HG02759 (cell line): ENCODE measurements at regions not wholly inside any gene's neighbourhood (a gene's known extent, or its start where the extent isn't known, plus 50 kb on each side); places are given as distances from the start of the nearest gene placed in this dataset.
"Not testable (repeated sequence)": the region's sequence is repeated elsewhere in the genome, so short reads cannot be mapped to it uniquely, and the experiment has no call there.

Source experiments
- ATAC-seq: cut with Tn5 transposase; IDR thresholded peaks from one replicate; pipeline ENCODE4 v1.9.1; 2021; ENCODE audit warnings: mild to moderate bottlenecking, moderate library complexity; ENCODE audit not compliant: unreplicated experiment

DNA sequence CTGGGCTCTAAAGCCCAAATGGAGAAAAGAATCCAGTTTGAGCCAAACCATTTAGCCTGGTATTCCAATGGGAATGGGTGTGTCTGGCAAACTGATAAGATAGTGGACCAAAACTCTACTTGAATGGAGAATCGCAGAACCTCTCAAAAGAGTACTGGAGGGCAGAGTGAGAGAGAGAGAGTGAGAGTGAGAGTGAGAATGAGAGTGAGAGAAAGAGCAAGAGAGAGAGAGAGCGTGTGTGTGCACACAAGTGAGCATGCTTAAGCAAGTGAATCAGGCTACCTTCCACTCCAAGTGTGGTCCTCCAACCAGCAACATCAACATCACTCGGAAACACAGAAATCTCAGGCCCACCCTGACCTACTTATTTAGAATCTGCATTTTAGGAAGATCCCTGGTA is 58.8 kb downstream of the UQCRFS1 start:
- no peak for ATAC-seq

DNA sequence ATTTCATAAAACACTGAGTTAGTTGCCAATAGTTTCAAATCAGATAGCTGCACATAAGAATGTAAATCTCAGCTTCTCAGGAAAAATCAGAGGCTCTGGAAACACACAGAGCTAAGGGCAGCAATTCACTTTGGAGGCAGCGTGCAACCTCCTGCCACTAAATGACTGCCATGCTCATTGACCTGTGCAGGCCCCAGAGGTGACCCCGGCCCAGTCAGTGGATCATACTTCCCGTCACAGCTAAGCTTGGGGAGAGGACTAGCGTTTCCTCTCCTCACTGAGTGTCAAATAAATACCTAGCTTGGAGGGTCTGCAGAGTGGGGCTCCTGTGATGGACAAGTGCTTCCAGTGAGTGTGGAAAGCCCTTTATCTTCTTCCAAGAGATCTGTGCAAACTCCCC is 67.2 kb downstream of the UQCRFS1 start:
- ATAC-seq = no peak

DNA sequence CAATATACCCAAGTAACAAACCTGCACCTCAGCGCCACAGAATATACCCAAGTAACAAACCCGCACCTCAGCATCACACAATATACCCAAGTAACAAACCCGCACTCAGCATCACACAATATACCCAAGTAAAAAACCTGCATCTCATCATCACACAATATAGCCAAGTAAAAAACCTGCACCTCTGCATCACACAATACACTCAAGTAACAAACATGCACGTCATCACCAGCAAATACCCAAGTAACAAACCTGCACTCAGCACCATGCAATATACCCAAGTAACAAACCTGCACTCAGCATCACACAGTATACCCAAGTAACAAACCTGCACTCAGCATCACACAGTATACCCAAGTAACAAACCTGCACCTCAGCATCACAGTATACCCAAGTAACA is 69.8 kb downstream of the UQCRFS1 start:
- no peak for ATAC-seq

DNA sequence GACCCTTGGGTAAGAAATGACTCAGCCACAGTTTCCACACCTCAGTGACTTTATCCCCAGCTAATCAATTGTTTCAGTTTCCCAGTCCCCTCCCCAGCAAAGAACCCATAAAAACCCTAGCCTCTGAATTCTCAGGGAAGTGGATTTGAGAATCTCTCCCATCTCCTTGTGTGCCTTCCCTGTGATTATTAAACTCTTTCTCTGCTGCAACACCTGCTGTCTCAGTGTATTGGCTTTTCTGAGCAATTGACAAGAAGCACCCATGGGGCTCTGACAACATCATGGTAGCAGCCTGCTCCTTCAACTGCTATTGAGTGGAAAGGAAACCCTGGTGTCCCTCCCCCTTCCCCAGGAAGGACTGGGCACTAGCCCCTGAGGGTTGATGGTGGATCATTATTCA is 73.7 kb downstream of the UQCRFS1 start:
- no peak for ATAC-seq

DNA sequence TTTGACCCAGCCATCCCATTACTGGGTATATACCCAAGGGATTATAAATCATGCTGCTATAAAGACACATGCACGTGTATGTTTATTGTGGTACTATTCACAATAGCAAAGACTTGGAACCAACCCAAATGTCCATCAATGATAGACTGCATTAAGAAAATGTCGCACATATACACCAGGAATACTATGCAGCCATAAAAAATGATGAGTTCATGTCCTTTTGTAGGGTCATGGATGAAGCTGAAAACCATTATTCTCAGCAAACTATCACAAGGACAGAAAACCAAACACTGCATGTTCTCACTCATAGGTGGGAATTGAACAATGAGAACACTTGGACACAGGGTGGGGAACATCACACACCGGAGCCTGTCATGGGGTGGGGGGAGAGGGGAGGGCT is 74.7 kb downstream of the UQCRFS1 start:
- not testable (repeated sequence) for ATAC-seq

DNA sequence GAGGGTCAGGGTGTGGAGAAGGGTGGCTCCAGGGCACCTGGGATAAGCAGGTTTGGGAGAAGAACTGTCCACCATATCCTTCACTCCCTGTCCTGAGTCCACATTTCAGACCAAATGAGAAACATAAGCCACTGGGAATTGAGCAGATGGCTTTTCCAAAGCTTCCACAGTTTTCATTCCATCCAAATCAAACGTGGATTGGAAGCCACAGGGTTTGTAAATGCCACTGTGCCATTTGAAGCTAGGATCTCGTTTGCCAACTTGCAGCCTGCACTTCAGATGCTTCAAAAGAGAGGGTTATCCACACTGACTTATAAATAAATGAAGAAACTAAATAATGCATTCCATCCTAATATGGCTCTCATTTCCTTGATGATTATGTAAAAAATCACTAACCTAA is 81.5 kb downstream of the UQCRFS1 start:
- no peak for ATAC-seq

DNA sequence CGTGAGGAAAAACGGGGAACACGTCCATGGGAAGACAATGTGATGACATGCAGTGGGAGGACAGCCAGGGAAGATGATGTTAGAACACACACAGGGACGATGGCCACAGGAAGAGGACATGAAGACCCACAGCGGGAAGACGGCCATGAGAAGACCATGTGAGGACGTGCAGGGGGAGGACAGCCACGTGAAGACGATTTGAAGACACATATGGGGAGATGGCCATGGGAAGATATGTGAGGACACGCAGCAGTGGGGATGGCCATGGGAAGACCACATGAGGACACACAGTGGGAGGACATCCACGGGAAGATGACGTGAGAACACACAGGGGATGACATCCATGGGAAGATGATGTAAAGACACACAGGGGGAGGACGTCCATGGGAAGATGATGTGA is 83.8 kb downstream of the UQCRFS1 start:
- ATAC-seq = no peak

DNA sequence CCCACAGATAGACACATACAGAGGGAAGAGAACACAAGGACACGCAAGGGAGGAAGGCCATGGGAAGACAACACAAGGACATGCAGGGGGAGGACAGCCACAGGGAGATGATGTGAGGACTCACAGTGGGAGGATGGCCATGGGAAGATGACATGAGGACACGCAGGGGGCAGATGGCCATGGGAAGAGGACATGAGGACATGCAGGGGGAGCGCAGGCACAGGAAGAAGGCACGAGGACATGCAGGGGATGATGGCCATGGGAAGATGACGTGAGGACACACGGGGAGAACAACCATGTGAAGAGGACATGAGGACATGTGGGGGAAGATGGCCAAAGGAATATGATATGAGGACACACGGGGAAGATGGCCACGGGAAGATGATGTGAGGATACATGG is 84.7 kb downstream of the UQCRFS1 start:
- ATAC-seq = no peak

DNA sequence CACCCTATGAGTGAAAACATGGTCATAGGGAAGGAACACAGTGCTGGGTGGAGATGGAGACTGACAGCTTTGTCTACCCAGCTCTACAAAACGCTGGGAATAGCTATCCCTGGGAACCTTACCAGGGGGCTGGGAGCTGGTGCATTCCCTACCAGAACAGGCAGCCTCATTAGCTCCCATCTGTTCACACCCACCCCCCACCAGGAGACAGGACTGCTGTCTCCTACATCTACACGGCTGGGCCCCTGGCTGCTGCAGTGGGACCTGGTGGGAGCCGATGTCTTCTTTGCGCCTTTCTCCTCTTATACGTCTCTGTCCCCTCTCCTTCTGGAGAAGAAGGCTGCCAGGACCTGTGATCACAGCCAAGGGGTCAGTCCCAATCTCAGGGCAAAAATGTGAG is 90.8 kb downstream of the UQCRFS1 start:
- no peak for ATAC-seq

DNA sequence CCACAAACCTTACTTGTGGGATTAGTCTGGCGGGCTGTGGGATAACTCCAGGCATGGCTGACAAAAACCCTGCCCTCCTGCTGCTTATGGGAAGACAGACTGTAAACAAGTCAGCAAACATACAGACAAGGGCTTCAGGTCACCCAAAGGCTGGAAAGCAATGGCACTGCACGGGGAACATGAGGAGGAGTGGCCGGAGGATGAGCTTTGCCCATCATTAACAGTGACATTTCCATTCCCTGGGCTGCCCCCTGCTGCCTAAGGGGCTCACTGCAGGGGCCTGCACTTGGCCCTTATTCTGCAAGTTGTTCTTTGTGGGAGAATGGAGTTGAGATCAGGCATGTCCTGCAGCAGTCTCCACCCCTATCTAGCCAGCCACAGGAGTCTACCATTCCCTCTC is 91.3 kb downstream of the UQCRFS1 start:
- ATAC-seq = no peak

DNA sequence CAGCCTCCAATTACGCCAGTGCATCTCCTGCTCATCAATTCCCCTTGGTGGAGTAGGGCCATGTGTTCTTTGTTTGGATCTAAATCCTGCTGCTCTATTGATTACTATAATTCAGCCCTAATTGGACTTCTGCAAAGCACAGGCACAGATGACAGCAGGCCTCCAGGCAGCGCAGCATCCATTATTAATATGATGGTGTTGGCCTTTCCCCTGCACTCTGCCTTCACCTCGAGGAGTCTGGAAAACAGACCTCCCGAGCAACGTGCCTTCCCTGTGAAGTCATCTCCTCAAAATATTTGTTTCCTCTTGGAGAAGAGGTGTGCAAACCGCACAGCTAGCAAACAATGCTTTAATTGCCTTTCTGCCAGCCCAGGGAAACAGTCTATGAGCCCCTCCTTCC is 92.5 kb downstream of the UQCRFS1 start:
- no peak for ATAC-seq

DNA sequence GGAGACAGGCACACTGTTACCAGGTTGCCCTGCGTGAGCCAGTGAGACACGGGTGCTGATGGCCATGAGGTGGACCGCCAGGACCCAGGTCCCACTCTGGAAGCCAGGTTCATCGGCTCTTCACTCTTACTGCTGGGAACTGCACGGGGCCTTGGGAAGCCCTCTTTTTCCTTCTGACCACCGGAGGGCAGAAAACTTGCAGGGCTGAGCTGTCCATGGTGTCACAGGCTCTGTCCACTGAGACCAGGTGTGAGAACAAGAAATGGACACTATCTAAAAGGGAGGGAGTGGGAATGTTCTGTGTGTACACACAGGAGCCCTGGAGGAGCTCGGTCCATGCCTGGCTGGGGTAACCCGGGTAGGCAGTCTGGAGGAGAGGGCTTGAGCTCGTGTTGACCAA is 93.4 kb downstream of the UQCRFS1 start:
- ATAC-seq = no peak

DNA sequence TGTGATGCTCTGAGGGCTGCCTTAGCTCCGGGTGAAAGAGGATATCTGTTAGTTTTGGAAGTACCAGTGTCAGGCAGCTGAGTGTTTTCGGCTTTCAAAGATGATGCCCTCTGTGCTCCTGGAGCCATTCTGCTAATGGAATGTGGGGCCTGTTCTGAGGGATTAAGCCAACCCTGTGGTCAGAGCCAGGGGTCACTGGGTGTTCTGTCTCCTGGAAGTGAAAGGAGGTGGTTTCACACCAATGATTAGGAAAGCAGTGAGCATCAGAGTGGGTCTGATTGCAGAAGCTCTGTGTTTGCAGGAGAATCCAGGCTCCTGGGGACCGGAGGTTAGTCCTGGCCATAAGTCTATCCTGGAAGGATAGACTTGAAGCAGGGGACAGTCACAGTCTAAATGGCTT is 94.6 kb downstream of the UQCRFS1 start:
- no peak for ATAC-seq

DNA sequence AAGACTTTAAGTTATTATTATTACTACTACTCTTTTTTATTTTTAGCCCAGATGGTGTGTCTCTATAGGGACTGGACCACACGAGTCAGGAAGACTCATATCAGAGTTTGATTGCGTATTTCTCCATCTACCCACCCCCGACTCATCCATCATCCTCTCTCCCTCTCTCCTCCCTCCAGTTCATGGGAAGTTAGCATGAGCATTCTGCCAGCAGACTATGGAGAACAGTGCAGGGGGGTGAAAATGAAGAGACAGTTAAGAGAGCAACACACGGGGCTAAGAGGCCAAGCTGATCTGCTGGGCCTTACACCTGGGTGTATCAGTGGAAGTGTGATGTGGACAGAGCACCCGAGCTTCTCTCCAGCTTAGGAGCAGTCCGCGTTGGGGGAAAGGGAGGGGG is 95.0 kb downstream of the UQCRFS1 start:
- ATAC-seq = no peak

DNA sequence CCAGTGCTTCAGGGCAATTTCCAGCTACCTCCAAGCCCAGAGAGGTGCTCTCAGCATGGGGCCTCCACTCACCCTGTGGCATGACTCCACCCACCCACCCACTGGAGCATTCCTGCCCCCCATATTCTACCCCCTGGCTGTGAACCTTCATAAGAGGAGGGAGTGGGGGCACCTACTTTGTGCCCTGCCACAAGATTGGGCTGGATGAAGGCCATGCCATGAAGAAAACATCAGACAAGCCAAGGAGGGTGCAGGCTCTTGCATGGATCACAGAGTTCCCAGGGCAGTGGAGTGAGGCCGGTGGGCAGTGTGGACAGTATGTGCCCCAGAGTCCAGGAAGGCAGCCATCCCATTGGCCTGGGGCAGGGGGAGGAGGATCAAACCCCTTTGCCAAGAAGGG is 97.8 kb downstream of the UQCRFS1 start:
- no peak for ATAC-seq

DNA sequence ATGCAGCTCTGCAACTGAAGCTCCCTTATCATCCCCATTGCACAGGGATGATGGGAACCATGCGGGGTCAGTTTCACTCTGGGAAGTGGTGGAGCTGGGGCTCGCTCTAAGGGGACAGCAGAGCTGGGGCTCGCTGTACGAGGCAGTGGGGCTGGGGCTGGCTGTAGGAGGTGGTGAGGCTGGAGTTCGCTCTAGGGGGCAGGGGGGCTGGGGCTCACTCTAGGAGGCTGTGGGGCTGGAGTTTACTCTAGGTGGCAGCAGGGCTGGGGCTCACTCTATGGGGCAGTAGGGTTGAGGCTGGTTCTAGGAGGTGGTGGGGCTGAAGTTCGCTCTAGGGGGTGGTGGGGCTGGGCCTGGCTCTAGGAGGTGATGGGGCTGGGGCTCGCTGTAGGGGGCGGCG is 99.1 kb downstream of the UQCRFS1 start:
- ATAC-seq = no peak

DNA sequence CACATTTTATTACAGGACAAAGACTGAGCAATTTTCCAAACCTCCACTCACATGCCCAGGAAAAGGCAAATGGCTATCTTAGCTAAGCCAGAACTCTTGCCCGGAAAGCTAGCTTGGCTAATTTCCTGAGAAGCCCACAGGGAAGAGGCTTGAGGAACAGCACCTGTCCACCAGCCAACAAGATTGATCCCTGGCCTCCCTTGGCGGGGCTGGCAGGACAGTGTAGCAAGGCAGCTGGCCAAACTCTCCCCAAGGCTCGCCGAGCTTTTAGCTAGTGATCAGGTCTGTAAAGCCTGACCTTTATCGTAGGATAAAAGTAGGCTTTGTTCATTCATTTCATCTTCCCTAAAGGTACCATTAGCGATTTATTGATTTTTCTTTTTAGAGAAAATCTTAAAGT is 101.4 kb downstream of the UQCRFS1 start:
- ATAC-seq = no peak

DNA sequence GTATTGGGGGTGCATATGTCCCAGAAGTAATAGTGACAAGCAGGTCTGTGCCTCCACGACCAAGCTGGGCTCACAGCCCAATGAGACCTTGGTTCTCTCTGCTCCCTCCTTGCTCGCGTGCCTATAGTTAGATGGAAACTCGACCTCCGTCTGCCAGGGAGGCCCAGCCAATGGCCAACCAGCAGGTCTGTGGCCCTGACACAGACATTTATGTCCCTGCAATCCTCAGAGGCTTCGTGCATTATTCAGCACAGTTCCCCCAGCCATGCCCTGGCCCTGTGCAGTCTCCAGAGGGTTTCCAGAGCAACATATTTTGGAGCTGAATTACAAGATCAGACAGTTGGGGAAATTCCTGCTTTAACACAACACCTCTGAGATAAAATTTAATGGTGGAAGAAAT is 105.1 kb downstream of the UQCRFS1 start:
- no peak for ATAC-seq

DNA sequence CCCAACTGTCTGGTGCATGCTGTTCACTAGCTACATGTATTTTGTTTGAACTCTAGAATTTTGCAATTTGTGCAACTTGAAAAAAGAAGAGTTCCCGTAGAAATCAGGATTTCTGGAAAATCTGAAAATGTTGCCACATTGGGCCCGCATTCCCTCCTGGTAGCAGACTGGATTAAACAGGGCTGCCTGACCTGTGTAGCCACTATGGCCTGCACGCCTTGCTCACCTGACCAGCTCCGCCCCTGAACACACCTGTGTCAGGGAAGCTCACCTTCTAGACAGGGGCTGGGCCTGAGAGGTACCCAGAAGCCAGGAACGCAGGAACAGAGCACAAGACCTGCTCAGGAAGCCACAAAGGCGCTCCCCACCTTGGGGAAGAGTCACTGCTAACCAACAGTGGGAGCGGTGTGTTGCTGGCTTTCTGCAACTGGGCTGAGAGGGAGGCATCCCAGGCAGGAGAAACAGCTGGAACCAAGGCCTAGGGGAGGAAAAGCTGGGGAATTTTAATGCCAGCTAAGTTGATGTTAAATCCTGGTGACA is 106.5 kb downstream of the UQCRFS1 start:
- ATAC-seq = no peak

DNA sequence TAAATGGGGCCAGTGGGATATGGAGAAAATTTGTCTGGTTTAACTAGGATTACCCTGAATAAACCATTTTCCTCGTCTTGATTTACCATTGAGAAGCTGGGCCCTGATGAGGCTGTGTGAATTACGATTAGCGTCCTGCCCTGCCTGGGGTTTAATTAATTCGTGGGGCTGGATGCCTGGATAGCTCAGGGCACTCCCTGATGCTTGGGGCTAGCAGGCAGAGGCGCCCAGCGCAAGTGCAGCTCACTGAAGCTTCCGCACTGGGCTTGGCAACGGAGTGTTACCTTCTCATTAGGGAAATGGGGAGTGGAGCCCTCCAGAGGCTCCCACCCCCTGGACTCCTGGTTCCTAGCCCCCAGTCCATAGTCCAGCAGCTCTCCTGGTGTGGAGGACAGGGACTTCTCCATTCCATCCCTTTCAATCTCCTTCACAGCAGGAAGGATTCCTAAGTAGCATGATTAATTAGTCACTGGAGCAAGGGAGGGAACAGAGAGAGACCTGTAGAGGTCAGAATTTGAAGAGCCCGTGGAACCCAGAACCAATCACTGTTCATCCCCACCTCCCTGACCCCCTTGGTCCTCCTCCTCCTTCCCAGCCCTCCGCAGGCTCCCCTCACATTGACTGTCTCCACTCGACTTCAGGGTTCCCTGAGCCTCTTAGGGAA is 107.2 kb downstream of the UQCRFS1 start:
- ATAC-seq = no peak

DNA sequence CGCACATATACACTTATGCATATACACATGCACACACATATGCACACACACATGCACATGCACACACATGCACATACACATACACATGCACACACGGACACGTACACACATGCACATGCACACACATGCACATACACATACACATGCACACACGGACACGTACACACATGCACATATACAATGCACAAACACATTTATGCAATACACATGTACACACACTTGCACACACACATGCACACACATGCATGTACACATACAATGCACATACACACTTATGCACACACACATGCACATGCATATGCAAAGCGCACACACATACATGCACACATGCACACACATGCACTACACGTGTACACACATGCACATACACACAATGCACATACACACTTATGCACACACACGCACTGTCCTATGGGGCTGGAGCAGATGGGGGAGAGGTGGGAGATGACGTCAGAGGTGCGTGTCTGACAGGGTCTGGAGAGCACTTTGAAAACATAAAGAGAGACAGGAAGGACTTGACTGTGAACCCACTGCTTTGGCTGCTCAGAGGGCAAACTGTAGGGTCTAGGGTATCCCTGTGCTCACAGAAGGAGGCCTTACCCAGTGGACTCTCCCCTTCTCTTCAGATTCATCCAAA is 108.2 kb downstream of the UQCRFS1 start:
- no peak for ATAC-seq

DNA sequence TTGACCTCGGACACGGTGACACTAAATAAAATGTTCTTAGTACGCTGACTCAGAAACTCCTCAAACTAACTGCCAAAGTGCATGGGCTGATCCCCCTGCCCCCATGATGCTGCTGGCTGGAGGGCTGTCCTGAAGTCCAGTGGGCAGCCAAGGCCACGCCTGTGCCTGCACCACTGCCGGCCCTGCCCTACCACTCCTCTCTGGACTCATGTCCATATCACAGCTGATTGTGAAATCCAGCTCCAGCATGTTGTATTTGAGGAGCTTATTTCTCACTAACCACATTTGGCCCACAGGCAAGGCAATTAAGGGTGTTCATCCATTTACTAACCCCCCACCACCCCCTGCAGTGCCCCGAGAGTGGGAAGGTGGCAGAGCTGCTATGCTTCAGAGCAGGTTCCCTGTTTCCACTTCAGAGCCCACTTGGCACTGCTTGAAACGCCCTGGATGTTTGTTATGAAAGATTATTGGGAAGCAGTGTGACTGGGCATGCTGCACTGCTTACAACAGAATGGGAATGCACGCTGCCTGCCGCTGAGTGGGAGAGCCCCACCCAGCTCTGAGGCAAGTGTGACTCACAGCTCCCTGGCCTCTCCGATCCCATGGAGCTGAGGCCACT is 114.0 kb downstream of the UQCRFS1 start:
- ATAC-seq = no peak
